Fibroblast of pulmonary artery (primary cell): ENCODE measurements at regions not wholly inside any gene's neighbourhood (a gene's known extent, or its start where the extent isn't known, plus 50 kb on each side); places are given as distances from the start of the nearest gene placed in this dataset.

Experiments used
- DNase-seq: peaks from one replicate; pipeline ENCODE4 v3.0.0-alpha.2; 2010; ENCODE audit warnings: low read depth
- H3K4me3 ChIP-seq: replicated peaks from 2 replicates; pipeline ENCODE4 v1.5.1; 2011; ENCODE audit warnings: low read depth, mild to moderate bottlenecking, control low read depth, low read length, moderate library complexity
- CTCF ChIP-seq: IDR thresholded peaks from 2 replicates; pipeline ENCODE4 v1.5.1; 2011; ENCODE audit warnings: mild to moderate bottlenecking, control low read depth, low read length, inconsistent platforms; ENCODE audit errors: missing control alignments

- no peak for DNase-seq
- no peak overlapping the region for H3K4me3 ChIP-seq
- no peak for TF ChIP-seq CTCF
These were observed 272.7 kb downstream of the RPLP1 start for GRCh38 chr15:69725275-69725674.

- DNase-seq = no peak
- TF ChIP-seq CTCF = no peak
- H3K4me3 ChIP-seq = no peak overlapping the region
These were observed 273.3 kb downstream of the RPLP1 start for GRCh38 chr15:69725957-69726356.

- DNase-seq = no peak
- no peak for TF ChIP-seq CTCF
- no peak overlapping the region for H3K4me3 ChIP-seq
These were observed 274.7 kb downstream of the RPLP1 start for GRCh38 chr15:69727121-69727924.

- TF ChIP-seq CTCF = peak; percentile 74
- H3K4me3 ChIP-seq = no peak overlapping the region
- peak; percentile 56 for DNase-seq
These were observed 276.6 kb downstream of the RPLP1 start for GRCh38 chr15:69729167-69729748.

GRCh38 chr15:69730281-69731080, 277.9 kb downstream of the RPLP1 start:
- TF ChIP-seq CTCF = no peak
- no peak overlapping the region for H3K4me3 ChIP-seq
- DNase-seq = peak; percentile 27

GRCh38 chr15:69731081-69731330, 278.4 kb downstream of the RPLP1 start:
- TF ChIP-seq CTCF = no peak
- H3K4me3 ChIP-seq = no peak overlapping the region
- no peak for DNase-seq
